ENCODE measurements at regions not wholly inside any gene's neighbourhood (a gene's known extent, or its start where the extent isn't known, plus 50 kb on each side); places are given as distances from the start of the nearest gene placed in this dataset.

- TF ChIP-seq CTCF (optimal IDR thresholded peaks at IDR 0.05 in 1 of 3, IDR thresholded peaks at IDR 0.05 in 1 of 3, conservative IDR thresholded peaks at IDR 0.05 in 1 of 3; ENCODE audit: extremely low read depth in 1 of 3, insufficient read depth in 2 of 3, low read length in 3 of 3) (no peak), EZH2 (IDR thresholded peaks at IDR 0.05; ENCODE audit: low read length) (no peak)
Observed at GRCh38 chr9:22649384-22649783, 202.8 kb downstream of the DMRTA1 start.
